ENCODE measurements at regions not wholly inside any gene's neighbourhood (a gene's known extent, or its start where the extent isn't known, plus 50 kb on each side); places are given as distances from the start of the nearest gene placed in this dataset.

DNA sequence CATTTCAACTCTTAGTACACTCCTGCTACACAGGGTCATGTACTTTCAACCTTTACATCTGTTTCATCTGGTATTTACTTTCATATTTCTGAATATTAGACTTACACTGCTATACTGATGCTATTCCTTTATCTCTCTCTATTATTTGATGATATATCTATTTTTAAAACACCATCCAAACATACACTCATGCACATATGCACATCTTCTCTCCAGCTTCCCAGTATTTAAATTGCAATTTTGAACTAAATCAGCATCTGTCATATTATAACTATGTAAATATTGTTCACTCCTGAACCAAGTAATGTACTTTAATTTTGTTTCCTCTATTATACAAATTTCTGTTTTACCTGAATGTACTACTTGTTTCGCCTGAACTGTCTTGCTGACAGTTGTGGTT, 293.6 kb upstream of the FLRT2 start:
- Histone ChIP-seq H3K14ac (ENCODE audit: low read length) (no peak overlapping the region), H4K12ac (ENCODE audit: low read depth, low read length) (no peak overlapping the region), H3K23ac (ENCODE audit: low read length) (no peak overlapping the region), H3K9me3 (ENCODE audit: insufficient read depth, low read depth, low read length) (no peaks in the 10 kb centered on the region), H3K79me1 (ENCODE audit: low read length) (no peaks in the 10 kb centered on the region), H4K8ac (ENCODE audit: low read depth, low read length) (no peak overlapping the region), H3K18ac (ENCODE audit: low read length) (no peak overlapping the region), H3K36me3 (ENCODE audit: control insufficient read depth in 1 of 2, insufficient read depth in 2 of 2, low read length in 2 of 2) (no peaks in the 10 kb centered on the region), H2BK5ac (ENCODE audit: low read depth, low read length, poor library complexity) (no peak overlapping the region), H3K79me2 (ENCODE audit: control insufficient read depth, insufficient read depth, low read length, poor library complexity) (no peaks in the 10 kb centered on the region), H2BK12ac (ENCODE audit: low read length) (no peak overlapping the region), H3K27me3 (ENCODE audit: insufficient read depth, low read length) (no peaks in the 10 kb centered on the region), H2BK120ac (ENCODE audit: insufficient read depth, low read length, poor library complexity) (no peak overlapping the region), H2AK5ac (ENCODE audit: low read length) (no peak overlapping the region), H3K4me2 (ENCODE audit: low read length) (no peak overlapping the region), H3K4ac (ENCODE audit: low read depth, low read length) (no peak overlapping the region), H3K9ac (ENCODE audit: low read length) (no peak overlapping the region), H3K4me1 (ENCODE audit: control insufficient read depth in 1 of 2, insufficient read depth in 2 of 2, low read length in 2 of 2) (no peaks in the 10 kb centered on the region), H2AFZ (ENCODE audit: insufficient read depth, low read length, poor library complexity) (no peak overlapping the region), H3K4me3 (ENCODE audit: low read depth, low read length) (no peak overlapping the region), H3K27ac (ENCODE audit: low read depth, low read length) (no peak overlapping the region), H4K91ac (ENCODE audit: low read depth, low read length) (no peak overlapping the region)
- DNase-seq: no peak
- no CpG with 5 or more reads among the region's 1 CpG for WGBS (ENCODE audit: extremely low coverage, insufficient coverage, insufficient read length)

DNA sequence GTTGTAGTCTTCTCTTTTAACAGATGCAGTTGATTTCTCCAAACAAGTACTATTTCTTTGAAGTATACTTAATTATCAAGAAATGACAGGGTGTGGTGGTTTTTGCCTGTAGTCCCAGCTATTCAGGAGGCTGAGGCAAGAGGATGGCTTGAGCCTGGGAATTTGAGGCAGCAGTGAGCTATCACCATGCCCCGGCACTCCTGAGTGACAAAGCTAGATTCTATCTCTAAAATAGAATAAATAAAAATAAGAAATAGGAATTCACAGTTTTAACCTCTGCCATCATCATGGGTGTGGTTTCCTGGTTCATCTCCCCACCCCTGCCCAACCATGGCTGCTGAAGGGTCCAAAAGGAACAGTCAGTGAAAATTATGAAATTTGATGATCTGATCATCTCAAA, 290.2 kb upstream of the FLRT2 start:
- no CpG with 5 or more reads among the region's 1 CpG for WGBS (ENCODE audit: extremely low coverage, insufficient coverage, insufficient read length)
- Histone ChIP-seq H2BK5ac (ENCODE audit: low read depth, low read length, poor library complexity) (no peak overlapping the region), H4K91ac (ENCODE audit: low read depth, low read length) (no peak overlapping the region), H3K18ac (ENCODE audit: low read length) (no peak overlapping the region), H2AK5ac (ENCODE audit: low read length) (no peak overlapping the region), H3K9ac (ENCODE audit: low read length) (no peak overlapping the region), H3K36me3 (ENCODE audit: control insufficient read depth in 1 of 2, insufficient read depth in 2 of 2, low read length in 2 of 2) (no peaks in the 10 kb centered on the region), H3K27me3 (ENCODE audit: insufficient read depth, low read length) (no peaks in the 10 kb centered on the region), H3K27ac (ENCODE audit: low read depth, low read length) (no peak overlapping the region), H3K79me1 (ENCODE audit: low read length) (no peaks in the 10 kb centered on the region), H4K12ac (ENCODE audit: low read depth, low read length) (no peak overlapping the region), H3K4me3 (ENCODE audit: low read depth, low read length) (no peak overlapping the region), H3K4me2 (ENCODE audit: low read length) (no peak overlapping the region), H4K8ac (ENCODE audit: low read depth, low read length) (no peak overlapping the region), H2BK120ac (ENCODE audit: insufficient read depth, low read length, poor library complexity) (no peak overlapping the region), H3K14ac (ENCODE audit: low read length) (no peak overlapping the region), H3K4me1 (ENCODE audit: control insufficient read depth in 1 of 2, insufficient read depth in 2 of 2, low read length in 2 of 2) (no peaks in the 10 kb centered on the region), H3K79me2 (ENCODE audit: control insufficient read depth, insufficient read depth, low read length, poor library complexity) (no peaks in the 10 kb centered on the region), H3K4ac (ENCODE audit: low read depth, low read length) (no peak overlapping the region), H2AFZ (ENCODE audit: insufficient read depth, low read length, poor library complexity) (no peak overlapping the region), H3K23ac (ENCODE audit: low read length) (no peak overlapping the region), H3K9me3 (ENCODE audit: insufficient read depth, low read depth, low read length) (no peaks in the 10 kb centered on the region), H2BK12ac (ENCODE audit: low read length) (no peak overlapping the region)
- no peak for DNase-seq

DNA sequence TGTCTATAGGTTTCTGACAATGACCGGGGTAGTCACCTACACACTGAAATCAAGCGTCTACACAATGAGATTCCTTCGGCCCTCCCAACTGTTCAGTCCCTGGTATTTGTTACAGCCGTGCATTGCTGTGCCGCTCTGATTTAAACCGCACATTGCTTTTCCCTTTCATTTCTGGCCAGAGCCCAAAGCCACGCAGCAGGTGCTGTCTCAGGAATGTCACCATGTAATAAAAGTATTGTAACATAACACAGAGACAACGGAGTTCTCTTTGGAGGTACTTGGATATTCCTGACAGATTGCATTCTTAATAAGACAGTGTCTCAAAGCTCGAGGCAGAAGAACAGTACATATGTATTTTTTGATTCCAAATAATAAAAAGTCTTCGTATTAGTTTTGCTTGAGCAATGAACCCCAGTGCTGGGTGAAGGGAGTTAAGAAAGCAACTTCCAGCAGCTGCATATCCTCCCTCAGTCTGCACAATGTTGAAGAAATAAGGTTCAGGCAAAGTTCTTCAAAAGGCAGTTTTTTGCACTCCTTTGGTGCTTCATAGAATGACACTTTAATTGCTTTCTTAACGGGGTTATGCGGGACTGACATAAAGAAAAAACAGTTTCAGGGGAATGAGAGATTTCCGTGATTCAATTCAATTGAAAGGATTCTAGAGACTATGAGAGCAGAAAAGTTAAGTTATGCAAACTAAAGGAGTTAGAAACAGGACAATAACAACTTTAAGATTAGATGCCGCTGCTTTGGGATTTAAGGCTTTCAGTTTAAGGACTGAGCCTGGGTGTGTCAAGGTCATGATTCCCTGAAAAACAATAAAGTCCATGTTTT, 288.7 kb upstream of the FLRT2 start:
- no peak overlapping the region for H4K12ac ChIP-seq (ENCODE audit: low read depth, low read length)
- H2BK120ac ChIP-seq (ENCODE audit: insufficient read depth, low read length, poor library complexity): no peak overlapping the region
- no peaks in the 10 kb centered on the region for H3K79me2 ChIP-seq (ENCODE audit: control insufficient read depth, insufficient read depth, low read length, poor library complexity)
- no peak overlapping the region for H2AFZ ChIP-seq (ENCODE audit: insufficient read depth, low read length, poor library complexity)
- H3K27ac ChIP-seq (ENCODE audit: low read depth, low read length): no peak overlapping the region
- H3K4me2 ChIP-seq (ENCODE audit: low read length): no peak overlapping the region
- no peak overlapping the region for H3K4ac ChIP-seq (ENCODE audit: low read depth, low read length)
- no peak overlapping the region for H3K14ac ChIP-seq (ENCODE audit: low read length)
- H4K8ac ChIP-seq (ENCODE audit: low read depth, low read length): no peak overlapping the region
- H3K27me3 ChIP-seq (ENCODE audit: insufficient read depth, low read length): no peaks in the 10 kb centered on the region
- no peaks in the 10 kb centered on the region for H3K4me1 ChIP-seq (ENCODE audit: control insufficient read depth in 1 of 2, insufficient read depth in 2 of 2, low read length in 2 of 2)
- no peak overlapping the region for H2BK5ac ChIP-seq (ENCODE audit: low read depth, low read length, poor library complexity)
- H3K9ac ChIP-seq (ENCODE audit: low read length): no peak overlapping the region
- H3K9me3 ChIP-seq (ENCODE audit: insufficient read depth, low read depth, low read length): no peaks in the 10 kb centered on the region
- no peaks in the 10 kb centered on the region for H3K79me1 ChIP-seq (ENCODE audit: low read length)
- no peaks in the 10 kb centered on the region for H3K36me3 ChIP-seq (ENCODE audit: control insufficient read depth in 1 of 2, insufficient read depth in 2 of 2, low read length in 2 of 2)
- H2BK12ac ChIP-seq (ENCODE audit: low read length): no peak overlapping the region
- no peak overlapping the region for H3K18ac ChIP-seq (ENCODE audit: low read length)
- no peak overlapping the region for H3K23ac ChIP-seq (ENCODE audit: low read length)
- H4K91ac ChIP-seq (ENCODE audit: low read depth, low read length): no peak overlapping the region
- H3K4me3 ChIP-seq (ENCODE audit: low read depth, low read length): no peak overlapping the region
- no peak for DNase-seq
- no CpG with 5 or more reads among the region's 14 CpGs for WGBS (ENCODE audit: extremely low coverage, insufficient coverage, insufficient read length)
- H2AK5ac ChIP-seq (ENCODE audit: low read length): no peak overlapping the region

DNA sequence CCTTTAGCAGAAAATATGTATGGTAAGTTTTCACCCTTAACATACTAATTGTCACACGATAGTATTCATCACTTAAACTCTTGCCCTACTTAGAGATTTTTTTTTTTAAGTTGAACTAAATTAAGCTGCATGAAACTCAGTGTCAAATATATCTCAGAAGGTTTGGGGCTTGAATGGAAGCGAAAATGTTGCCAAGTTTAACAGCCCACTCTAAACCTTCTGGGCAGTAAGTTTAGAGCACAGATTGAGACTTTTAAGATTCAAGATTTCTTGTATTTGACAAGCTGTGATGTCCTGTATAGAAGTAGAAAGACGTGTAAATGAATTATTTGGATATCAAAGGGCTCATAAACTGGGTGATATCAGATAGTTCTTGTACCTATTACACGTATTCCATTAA, 287.3 kb upstream of the FLRT2 start:
- no peaks in the 10 kb centered on the region for H3K4me1 ChIP-seq (ENCODE audit: control insufficient read depth in 1 of 2, insufficient read depth in 2 of 2, low read length in 2 of 2)
- no peaks in the 10 kb centered on the region for H3K27me3 ChIP-seq (ENCODE audit: insufficient read depth, low read length)
- H4K12ac ChIP-seq (ENCODE audit: low read depth, low read length): no peak overlapping the region
- WGBS (ENCODE audit: extremely low coverage, insufficient coverage, insufficient read length): no CpG with 5 or more reads among the region's 4 CpGs
- no peak overlapping the region for H3K4me3 ChIP-seq (ENCODE audit: low read depth, low read length)
- H3K14ac ChIP-seq (ENCODE audit: low read length): no peak overlapping the region
- H3K79me1 ChIP-seq (ENCODE audit: low read length): no peaks in the 10 kb centered on the region
- H2BK12ac ChIP-seq (ENCODE audit: low read length): no peak overlapping the region
- H3K9ac ChIP-seq (ENCODE audit: low read length): no peak overlapping the region
- H3K23ac ChIP-seq (ENCODE audit: low read length): no peak overlapping the region
- DNase-seq: no peak
- no peaks in the 10 kb centered on the region for H3K36me3 ChIP-seq (ENCODE audit: control insufficient read depth in 1 of 2, insufficient read depth in 2 of 2, low read length in 2 of 2)
- H3K4ac ChIP-seq (ENCODE audit: low read depth, low read length): no peak overlapping the region
- H3K9me3 ChIP-seq (ENCODE audit: insufficient read depth, low read depth, low read length): no peaks in the 10 kb centered on the region
- no peak overlapping the region for H4K8ac ChIP-seq (ENCODE audit: low read depth, low read length)
- H4K91ac ChIP-seq (ENCODE audit: low read depth, low read length): no peak overlapping the region
- no peak overlapping the region for H2AK5ac ChIP-seq (ENCODE audit: low read length)
- H2BK120ac ChIP-seq (ENCODE audit: insufficient read depth, low read length, poor library complexity): no peak overlapping the region
- no peak overlapping the region for H3K18ac ChIP-seq (ENCODE audit: low read length)
- no peak overlapping the region for H3K4me2 ChIP-seq (ENCODE audit: low read length)
- no peak overlapping the region for H2BK5ac ChIP-seq (ENCODE audit: low read depth, low read length, poor library complexity)
- H3K79me2 ChIP-seq (ENCODE audit: control insufficient read depth, insufficient read depth, low read length, poor library complexity): no peaks in the 10 kb centered on the region
- no peak overlapping the region for H2AFZ ChIP-seq (ENCODE audit: insufficient read depth, low read length, poor library complexity)
- H3K27ac ChIP-seq (ENCODE audit: low read depth, low read length): no peak overlapping the region
